Neural cell (in vitro differentiated cells): ENCODE measurements at regions not wholly inside any gene's neighbourhood (a gene's known extent, or its start where the extent isn't known, plus 50 kb on each side); places are given as distances from the start of the nearest gene placed in this dataset.
"Not testable (repeated sequence)": the region's sequence is repeated elsewhere in the genome, so short reads cannot be mapped to it uniquely, and the experiment has no call there.

ENCODE experiments used
- CTCF ChIP-seq: fragments of 450-650 bp; IDR thresholded peaks from 2 replicates; pipeline ENCODE4 v1.5.1; 2014; ENCODE audit warnings: antibody characterized with exemption, mild to moderate bottlenecking, moderate library complexity; ENCODE audit not compliant: poor library complexity, severe bottlenecking
- POLR2AphosphoS5 ChIP-seq: IDR thresholded peaks from 2 replicates; pipeline ENCODE4 v1.6.1; 2012

DNA sequence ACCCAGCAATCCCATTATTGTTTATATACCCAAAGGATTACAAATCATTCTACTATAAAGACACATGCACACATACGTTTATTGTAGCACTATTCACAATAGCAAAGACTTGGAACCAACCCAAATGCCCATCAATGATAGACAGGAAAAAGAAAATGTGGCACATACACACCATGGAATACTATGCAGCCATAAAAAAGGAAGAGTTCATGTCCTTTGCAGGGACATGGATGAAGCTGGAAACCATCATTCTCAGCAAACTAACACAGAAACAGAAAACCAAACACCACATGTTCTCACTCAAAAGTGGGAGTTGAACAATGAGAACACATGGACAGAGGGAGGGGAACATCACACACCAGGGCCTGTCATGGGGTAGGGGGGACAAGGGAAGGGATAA lies 91.3 kb upstream of the PCED1B start:
- TF ChIP-seq POLR2AphosphoS5, CTCF: not testable (repeated sequence)
